ENCODE measurements at regions not wholly inside any gene's neighbourhood (a gene's known extent, or its start where the extent isn't known, plus 50 kb on each side); places are given as distances from the start of the nearest gene placed in this dataset.

GRCh38 chr20:19875376-19876221, 117.5 kb downstream of the RIN2 start:
- TF ChIP-seq CTCF (CRISPR knock-in tag; IDR thresholded peaks at IDR 0.05) (no peak), MBD4 (IDR thresholded peaks at IDR 0.05; ENCODE audit: borderline replicate concordance, low read length) (no peak), ZNF331 (CRISPR knock-in tag; IDR thresholded peaks at IDR 0.05) (no peak), NR1H2 (CRISPR knock-in tag; IDR thresholded peaks at IDR 0.05; ENCODE audit: borderline replicate concordance, low read depth) (no peak), FOSL2 (CRISPR knock-in tag; IDR thresholded peaks at IDR 0.05) (no peak), POLR2AphosphoS5 (IDR thresholded peaks at IDR 0.05; ENCODE audit: low read depth, low read length) (no peak), SRSF4 (IDR thresholded peaks at IDR 0.05; ENCODE audit: low read depth, low read length, poor library complexity, severe bottlenecking) (no peak), ZFX (CRISPR knock-in tag; IDR thresholded peaks at IDR 0.05; ENCODE audit: low read depth) (no peak), CBX1 (IDR thresholded peaks at IDR 0.05; ENCODE audit: low read depth) (no peak), SPEN (CRISPR knock-in tag; IDR thresholded peaks at IDR 0.05; ENCODE audit: low read depth) (no peak), KLF9 (CRISPR knock-in tag; IDR thresholded peaks at IDR 0.05; ENCODE audit: low read depth) (no peak)

Data from HepG2 (cell line).